H1 (cell line): ENCODE measurements at regions not wholly inside any gene's neighbourhood (a gene's known extent, or its start where the extent isn't known, plus 50 kb on each side); places are given as distances from the start of the nearest gene placed in this dataset.

ENCODE experiments used
- HDAC6 ChIP-seq: IDR thresholded peaks from one replicate; pipeline ENCODE4 v1.7.1; 2012; ENCODE audit warnings: low read depth, mild to moderate bottlenecking, inconsistent platforms, low read length, moderate library complexity
- POU5F1 ChIP-seq: IDR thresholded peaks from 2 replicates; pipeline ENCODE4 v1.6.1; 2011; ENCODE audit warnings: low read depth, mild to moderate bottlenecking, low read length, moderate library complexity
- RNF2 ChIP-seq: fragments of 200-900, 300-1000 bp; sonication (generic); IDR thresholded peaks from 2 replicates; pipeline ENCODE4 v1.7.1; 2016; ENCODE audit warnings: borderline replicate concordance, low read depth, mild to moderate bottlenecking, antibody characterized with exemption, low read length; ENCODE audit not compliant: poor library complexity, severe bottlenecking; ENCODE audit errors: missing control alignments
- TAF7 ChIP-seq: optimal IDR thresholded peaks from 2 replicates; pipeline ENCODE3; 2011; ENCODE audit warnings: low read depth, mild to moderate bottlenecking, inconsistent platforms, low read length, moderate library complexity, borderline replicate concordance

GRCh38 chr14:85247071-85247470, 282.9 kb upstream of the FLRT2 start (continued):
- no peak for TF ChIP-seq POU5F1
- no peak for TF ChIP-seq RNF2
- no peak for TF ChIP-seq HDAC6
- TF ChIP-seq TAF7: no peak
